HL-60 (cell line): ENCODE measurements at regions not wholly inside any gene's neighbourhood (a gene's known extent, or its start where the extent isn't known, plus 50 kb on each side); places are given as distances from the start of the nearest gene placed in this dataset.

Experiments used
- GABPA ChIP-seq: IDR thresholded peaks from 2 replicates; pipeline ENCODE4 v1.6.1; 2012; ENCODE audit warnings: low read depth
- POLR2AphosphoS5 ChIP-seq: IDR thresholded peaks from 2 replicates; pipeline ENCODE4 v1.6.1; 2012; ENCODE audit warnings: low read depth
- SPI1 ChIP-seq: IDR thresholded peaks from 2 replicates; pipeline ENCODE4 v1.6.1; 2012; ENCODE audit warnings: low read depth, mild to moderate bottlenecking, borderline replicate concordance
- TF ChIP-seq, protein P1 (sequence below): IDR thresholded peaks from one replicate; pipeline ENCODE4 v1.5.1; 2011; ENCODE audit warnings: low read length, control low read depth, inconsistent platforms; ENCODE audit not compliant: insufficient read depth
- TF ChIP-seq, protein P2 (sequence below): IDR thresholded peaks from 2 replicates; pipeline ENCODE4 v1.6.1; 2012; ENCODE audit warnings: low read depth; ENCODE audit not compliant: insufficient replicate concordance

DNA sequence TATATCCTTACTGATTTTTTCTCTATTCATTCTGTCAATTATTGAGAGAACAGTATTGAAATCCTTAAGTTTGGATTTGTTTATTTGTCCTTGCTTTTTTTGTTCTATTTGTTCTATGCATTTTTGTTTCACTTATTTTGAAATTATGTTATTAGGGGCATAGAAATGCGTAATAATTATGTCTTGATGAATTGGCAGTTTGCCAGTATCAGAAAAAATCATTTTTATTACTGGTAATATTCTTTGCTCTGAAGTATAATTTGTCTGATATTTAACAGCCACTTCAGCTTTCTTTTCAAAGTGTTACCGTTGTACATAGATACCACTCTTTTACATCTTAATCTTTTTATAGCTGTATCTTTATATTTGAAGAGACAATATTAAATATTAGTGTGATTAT lies 2090.9 kb upstream of the WWC1 start:
- TF ChIP-seq, protein P1, sequence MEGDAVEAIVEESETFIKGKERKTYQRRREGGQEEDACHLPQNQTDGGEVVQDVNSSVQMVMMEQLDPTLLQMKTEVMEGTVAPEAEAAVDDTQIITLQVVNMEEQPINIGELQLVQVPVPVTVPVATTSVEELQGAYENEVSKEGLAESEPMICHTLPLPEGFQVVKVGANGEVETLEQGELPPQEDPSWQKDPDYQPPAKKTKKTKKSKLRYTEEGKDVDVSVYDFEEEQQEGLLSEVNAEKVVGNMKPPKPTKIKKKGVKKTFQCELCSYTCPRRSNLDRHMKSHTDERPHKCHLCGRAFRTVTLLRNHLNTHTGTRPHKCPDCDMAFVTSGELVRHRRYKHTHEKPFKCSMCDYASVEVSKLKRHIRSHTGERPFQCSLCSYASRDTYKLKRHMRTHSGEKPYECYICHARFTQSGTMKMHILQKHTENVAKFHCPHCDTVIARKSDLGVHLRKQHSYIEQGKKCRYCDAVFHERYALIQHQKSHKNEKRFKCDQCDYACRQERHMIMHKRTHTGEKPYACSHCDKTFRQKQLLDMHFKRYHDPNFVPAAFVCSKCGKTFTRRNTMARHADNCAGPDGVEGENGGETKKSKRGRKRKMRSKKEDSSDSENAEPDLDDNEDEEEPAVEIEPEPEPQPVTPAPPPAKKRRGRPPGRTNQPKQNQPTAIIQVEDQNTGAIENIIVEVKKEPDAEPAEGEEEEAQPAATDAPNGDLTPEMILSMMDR: no peak
- no peak for TF ChIP-seq POLR2AphosphoS5
- TF ChIP-seq, protein P2, sequence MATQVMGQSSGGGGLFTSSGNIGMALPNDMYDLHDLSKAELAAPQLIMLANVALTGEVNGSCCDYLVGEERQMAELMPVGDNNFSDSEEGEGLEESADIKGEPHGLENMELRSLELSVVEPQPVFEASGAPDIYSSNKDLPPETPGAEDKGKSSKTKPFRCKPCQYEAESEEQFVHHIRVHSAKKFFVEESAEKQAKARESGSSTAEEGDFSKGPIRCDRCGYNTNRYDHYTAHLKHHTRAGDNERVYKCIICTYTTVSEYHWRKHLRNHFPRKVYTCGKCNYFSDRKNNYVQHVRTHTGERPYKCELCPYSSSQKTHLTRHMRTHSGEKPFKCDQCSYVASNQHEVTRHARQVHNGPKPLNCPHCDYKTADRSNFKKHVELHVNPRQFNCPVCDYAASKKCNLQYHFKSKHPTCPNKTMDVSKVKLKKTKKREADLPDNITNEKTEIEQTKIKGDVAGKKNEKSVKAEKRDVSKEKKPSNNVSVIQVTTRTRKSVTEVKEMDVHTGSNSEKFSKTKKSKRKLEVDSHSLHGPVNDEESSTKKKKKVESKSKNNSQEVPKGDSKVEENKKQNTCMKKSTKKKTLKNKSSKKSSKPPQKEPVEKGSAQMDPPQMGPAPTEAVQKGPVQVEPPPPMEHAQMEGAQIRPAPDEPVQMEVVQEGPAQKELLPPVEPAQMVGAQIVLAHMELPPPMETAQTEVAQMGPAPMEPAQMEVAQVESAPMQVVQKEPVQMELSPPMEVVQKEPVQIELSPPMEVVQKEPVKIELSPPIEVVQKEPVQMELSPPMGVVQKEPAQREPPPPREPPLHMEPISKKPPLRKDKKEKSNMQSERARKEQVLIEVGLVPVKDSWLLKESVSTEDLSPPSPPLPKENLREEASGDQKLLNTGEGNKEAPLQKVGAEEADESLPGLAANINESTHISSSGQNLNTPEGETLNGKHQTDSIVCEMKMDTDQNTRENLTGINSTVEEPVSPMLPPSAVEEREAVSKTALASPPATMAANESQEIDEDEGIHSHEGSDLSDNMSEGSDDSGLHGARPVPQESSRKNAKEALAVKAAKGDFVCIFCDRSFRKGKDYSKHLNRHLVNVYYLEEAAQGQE: no peak
- TF ChIP-seq GABPA: no peak
- no peak for TF ChIP-seq SPI1
